SK-N-SH (cell line): ENCODE measurements at regions not wholly inside any gene's neighbourhood (a gene's known extent, or its start where the extent isn't known, plus 50 kb on each side); places are given as distances from the start of the nearest gene placed in this dataset.

Experiments
- CTCF ChIA-PET: fragments of 300-600, 350-600 bp; formaldehyde crosslinking; extraction: SDS; loops from one replicate; lab custom pipeline; 2021; lab: Yijun Ruan, JAX
- POLR2A ChIA-PET: fragments of 350-600 bp; sonication (Branson Sonifier 250); formaldehyde crosslinking; extraction: SDS; loops from one replicate; lab custom pipeline; 2020; ENCODE audit warnings: antibody characterized with exemption, inconsistent platforms; lab: Yijun Ruan, JAX
- DNase-seq: peaks from one replicate; pipeline ENCODE4 v3.0.0; 2012
- H2AFZ ChIP-seq: fragments of 200-600 bp; sonication (generic); 2 replicates; pipeline ENCODE4 v1.8.1; 2016; ENCODE audit warnings: antibody characterized with exemption, mild to moderate bottlenecking, low read depth
- H3F3A ChIP-seq: fragments of 200-600 bp; sonication (generic); replicated peaks from 2 replicates; pipeline ENCODE3; 2016; ENCODE audit warnings: antibody characterized with exemption, mild to moderate bottlenecking; ENCODE audit not compliant: insufficient read depth
- H3K27ac ChIP-seq, 2 experiments: fragments of 200-500 bp in 1 of 2; fragments of 200-600 bp in 1 of 2; sonication (Bioruptor generic) in 1 of 2; sonication (generic), shearing (Covaris generic) in 1 of 2; 2 replicates each; pipeline versions ENCODE4 v1.5.1 to v1.6.1; 2014 to 2016; ENCODE audit warnings: low read depth in 2 of 2, inconsistent platforms in 1 of 2, low read length in 1 of 2, mild to moderate bottlenecking in 1 of 2, mixed read lengths in 1 of 2
- H3K27me3 ChIP-seq: fragments of 200-600 bp; sonication (generic), shearing (Covaris generic); 2 replicates; pipeline ENCODE4 v1.6.1; 2016; ENCODE audit warnings: mixed run types; ENCODE audit not compliant: insufficient read depth
- H3K36me3 ChIP-seq, 2 experiments: fragments of 200-500 bp in 1 of 2; fragments of 200-600 bp in 1 of 2; sonication (Bioruptor generic) in 1 of 2; sonication (generic) in 1 of 2; replicated peaks in 1 of 2; 2 replicates each; pipeline versions ENCODE3 to v1.5.1; 2014 to 2016; ENCODE audit warnings: low read length in 1 of 2, mild to moderate bottlenecking in 1 of 2; ENCODE audit not compliant: insufficient read depth in 2 of 2, control insufficient read depth in 1 of 2
- H3K4me1 ChIP-seq, 2 experiments: fragments of 200-500 bp in 1 of 2; fragments of 200-600 bp in 1 of 2; sonication (Bioruptor generic) in 1 of 2; sonication (generic), shearing (Covaris generic) in 1 of 2; 2 replicates each; pipeline versions ENCODE4 v1.5.1 to v1.6.1; 2014 to 2016; ENCODE audit warnings: low read depth in 1 of 2, low read length in 1 of 2, mixed run types in 1 of 2; ENCODE audit not compliant: insufficient read depth in 2 of 2, control insufficient read depth in 1 of 2
- H3K4me2 ChIP-seq: fragments of 200-600 bp; sonication (generic), shearing (Covaris generic); 2 replicates; pipeline ENCODE4 v1.6.1; 2017; ENCODE audit warnings: mixed run types
- H3K4me3 ChIP-seq, 2 experiments: fragments of 200-500 bp in 1 of 2; fragments of 200-600 bp in 1 of 2; sonication (Bioruptor generic) in 1 of 2; sonication (generic), shearing (Covaris generic) in 1 of 2; 2 replicates each; pipeline versions ENCODE4 v1.5.1 to v1.8.1; 2014 to 2016; ENCODE audit warnings: low read depth in 2 of 2, inconsistent platforms in 1 of 2, low read length in 1 of 2, mild to moderate bottlenecking in 1 of 2, mixed read lengths in 1 of 2, moderate library complexity in 1 of 2
- H3K79me2 ChIP-seq: fragments of 200-600 bp; sonication (generic); 2 replicates; pipeline ENCODE4 v1.8.1; 2017; ENCODE audit warnings: mild to moderate bottlenecking; ENCODE audit not compliant: insufficient read depth
- H3K9ac ChIP-seq: fragments of 200-600 bp; sonication (generic); 2 replicates; pipeline ENCODE4 v1.6.1; 2017; ENCODE audit warnings: mixed run types
- H3K9me2 ChIP-seq: fragments of 200-600 bp; sonication (generic); 2 replicates; pipeline ENCODE4 v1.6.1; 2017; ENCODE audit warnings: mixed run types
- H3K9me3 ChIP-seq: fragments of 200-600 bp; sonication (generic); 2 replicates; pipeline ENCODE4 v1.6.1; 2017; ENCODE audit warnings: mixed run types, mild to moderate bottlenecking, moderate library complexity
- H4K20me1 ChIP-seq: fragments of 200-600 bp; sonication (generic); 2 replicates; pipeline ENCODE4 v1.6.1; 2017; ENCODE audit warnings: mild to moderate bottlenecking, mixed run types; ENCODE audit not compliant: insufficient read depth
- CHD2 ChIP-seq: fragments of 150-350 bp; IDR thresholded peaks from 2 replicates; pipeline ENCODE4 v1.6.1; 2018; ENCODE audit warnings: low read length; ENCODE audit not compliant: partially characterized antibody
- EP300 ChIP-seq, 2 experiments: IDR thresholded peaks; 2 replicates each; pipeline versions ENCODE4 v1.4.0 to v1.6.1; 2012; ENCODE audit warnings: borderline replicate concordance in 1 of 2, low read depth in 1 of 2, low read length in 1 of 2
- FOXJ3 ChIP-seq: sonication (generic); formaldehyde crosslinking; IDR thresholded peaks from 2 replicates; pipeline ENCODE4 v1.5.1; 2020; ENCODE audit warnings: mild to moderate bottlenecking, missing genetic modification reagents
- FOXM1 ChIP-seq: IDR thresholded peaks from 2 replicates; pipeline ENCODE4 v1.4.0; 2012; ENCODE audit warnings: low read depth, mild to moderate bottlenecking
- GABPA ChIP-seq: IDR thresholded peaks from 2 replicates; pipeline ENCODE4 v1.4.0; 2012; ENCODE audit warnings: low read depth, mild to moderate bottlenecking
- JUND ChIP-seq: IDR thresholded peaks from 2 replicates; pipeline ENCODE4 v1.4.0; 2012
- MAX ChIP-seq: IDR thresholded peaks from 2 replicates; pipeline ENCODE4 v1.4.0; 2012; ENCODE audit warnings: low read depth
- NRF1 ChIP-seq: IDR thresholded peaks from 2 replicates; pipeline ENCODE4 v1.6.1; 2012; ENCODE audit warnings: low read depth, mild to moderate bottlenecking, low read length
- PBX3 ChIP-seq: IDR thresholded peaks from 2 replicates; pipeline ENCODE4; 2012
- RAD21 ChIP-seq: IDR thresholded peaks from 2 replicates; pipeline ENCODE4 v1.6.1; 2012; ENCODE audit warnings: mild to moderate bottlenecking, low read length
- RCOR1 ChIP-seq: fragments of 150-350 bp; IDR thresholded peaks from 2 replicates; pipeline ENCODE4 v1.6.1; 2017; ENCODE audit warnings: antibody characterized with exemption, low read length
- RXRA ChIP-seq: IDR thresholded peaks from 2 replicates; pipeline ENCODE4 v1.4.0; 2012; ENCODE audit warnings: low read depth, mild to moderate bottlenecking, borderline replicate concordance
- SIN3A ChIP-seq: IDR thresholded peaks from 2 replicates; pipeline ENCODE4 v1.6.1; 2012; ENCODE audit warnings: low read depth, mild to moderate bottlenecking, low read length, moderate library complexity, borderline replicate concordance
- SMC3 ChIP-seq: IDR thresholded peaks from 2 replicates; pipeline ENCODE4 v1.6.1; 2012; ENCODE audit warnings: low read depth, low read length, improper control_type of control experiment
- TAF1 ChIP-seq: IDR thresholded peaks from 2 replicates; pipeline ENCODE4 v1.6.1; 2012; ENCODE audit warnings: low read depth, mild to moderate bottlenecking, low read length, moderate library complexity, borderline replicate concordance
- TCF12 ChIP-seq: IDR thresholded peaks from 2 replicates; pipeline ENCODE4 v1.4.0; 2012
- TEAD4 ChIP-seq: IDR thresholded peaks from 2 replicates; pipeline ENCODE4 v1.4.0; 2012; ENCODE audit warnings: mild to moderate bottlenecking, borderline replicate concordance; ENCODE audit not compliant: insufficient read depth
- USF1 ChIP-seq: IDR thresholded peaks from 2 replicates; pipeline ENCODE4 v1.4.0; 2012; ENCODE audit warnings: low read depth, borderline replicate concordance
- USF2 ChIP-seq: fragments of 150-350 bp; IDR thresholded peaks from 2 replicates; pipeline ENCODE4 v1.6.1; 2017; ENCODE audit warnings: antibody characterized with exemption, low read length, low read depth, borderline replicate concordance
- WGBS: methylation state at CpG from one replicate; pipeline ENCODE4 v1.1.6; 2017; ENCODE audit warnings: low lambda C conversion rate; 5-methylcytosine and 5-hydroxymethylcytosine counted together
- TF ChIP-seq, protein P1 (sequence below): fragments of 200-600 bp; sonication (generic); IDR thresholded peaks from 2 replicates; pipeline ENCODE4 v1.6.1; 2017; ENCODE audit warnings: antibody characterized with exemption, mild to moderate bottlenecking, moderate library complexity
- TF ChIP-seq, protein P2 (sequence below): IDR thresholded peaks from 2 replicates; pipeline ENCODE4 v1.4.0; 2012; ENCODE audit warnings: low read depth, borderline replicate concordance

DNA sequence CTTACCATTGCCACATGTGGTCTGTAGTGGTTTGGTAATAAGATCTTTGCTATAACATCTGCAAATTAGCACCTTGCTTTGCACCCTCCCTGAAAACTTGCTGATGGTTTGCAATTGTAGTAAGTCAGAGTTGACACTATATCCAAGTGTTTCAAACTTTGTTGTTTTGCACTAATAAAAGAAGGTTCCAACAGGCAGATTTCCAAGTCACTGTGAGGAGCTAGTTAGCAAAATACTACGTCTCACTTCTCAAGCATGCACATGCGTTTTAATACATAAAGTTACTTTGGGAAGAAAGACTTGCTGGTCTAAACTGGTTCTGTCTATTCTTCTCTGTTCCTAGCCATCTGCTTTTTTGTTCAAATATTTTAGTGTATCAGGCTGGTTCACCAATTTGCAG is 103.7 kb upstream of the ZNF521 start:
- Histone ChIP-seq H2AFZ (no peak overlapping the region), H3K9me2 (no peaks in the 10 kb centered on the region), H3K4me2 (no peak overlapping the region), H3K27me3 (no peaks in the 10 kb centered on the region), H3F3A (no peaks in the 10 kb centered on the region), H3K27ac (no peak overlapping the region), H3K79me2 (no peaks in the 10 kb centered on the region), H3K4me3 (no peak overlapping the region), H3K4me1 (peaks cover 0 to 11% of the 10 kb centered on the region in 2 experiments; a peak in 1 of 4 replicates), H3K36me3 (no peaks in the 10 kb centered on the region), H4K20me1 (no peaks in the 10 kb centered on the region), H3K9ac (no peak overlapping the region), H3K9me3 (no peaks in the 10 kb centered on the region)
- DNase-seq = no peak
- WGBS = 51% methylated on average over 2 of the region's 2 CpGs
- ChIA-PET CTCF (no interaction called here), POLR2A (no interaction called here)
- no peak for TF ChIP-seq FOXM1
- no peak for TF ChIP-seq RCOR1
- no peak for TF ChIP-seq PBX3
- TF ChIP-seq CHD2 = no peak
- no peak for TF ChIP-seq USF1
- TF ChIP-seq RAD21 = no peak
- no peak for TF ChIP-seq TEAD4
- no peak for TF ChIP-seq GABPA
- no peak for TF ChIP-seq EP300 (IDR thresholded peaks at IDR 0.05; ENCODE audit: borderline replicate concordance in 1 of 2, low read depth in 1 of 2, low read length in 1 of 2)
- TF ChIP-seq NRF1 = no peak
- no peak for TF ChIP-seq SMC3
- TF ChIP-seq JUND = no peak
- TF ChIP-seq FOXJ3 (CRISPR knock-in tag) = no peak

GRCh38 chr18:25455159-25455558 is 103.2 kb upstream of the ZNF521 start:
- no peaks in the 10 kb centered on the region for H3F3A ChIP-seq
- H2AFZ ChIP-seq = no peak overlapping the region
- H3K9ac ChIP-seq = no peak overlapping the region
- H3K9me3 ChIP-seq = no peaks in the 10 kb centered on the region
- no peak overlapping the region for H3K27ac ChIP-seq
- CTCF ChIA-PET = no interaction called here
- DNase-seq = no peak
- POLR2A ChIA-PET = no interaction called here
- no peaks in the 10 kb centered on the region for H3K27me3 ChIP-seq
- no peak for TF ChIP-seq RXRA
- no peak for TF ChIP-seq TAF1
- no peak for TF ChIP-seq TEAD4
- TF ChIP-seq CHD2 = no peak
- no peak for TF ChIP-seq SIN3A
- no peak for TF ChIP-seq RAD21
- no peak for TF ChIP-seq EP300 (IDR thresholded peaks at IDR 0.05; ENCODE audit: borderline replicate concordance in 1 of 2, low read depth in 1 of 2, low read length in 1 of 2)
- TF ChIP-seq FOXJ3 (CRISPR knock-in tag) = no peak
- no peak for TF ChIP-seq MAX
- TF ChIP-seq, protein P1, sequence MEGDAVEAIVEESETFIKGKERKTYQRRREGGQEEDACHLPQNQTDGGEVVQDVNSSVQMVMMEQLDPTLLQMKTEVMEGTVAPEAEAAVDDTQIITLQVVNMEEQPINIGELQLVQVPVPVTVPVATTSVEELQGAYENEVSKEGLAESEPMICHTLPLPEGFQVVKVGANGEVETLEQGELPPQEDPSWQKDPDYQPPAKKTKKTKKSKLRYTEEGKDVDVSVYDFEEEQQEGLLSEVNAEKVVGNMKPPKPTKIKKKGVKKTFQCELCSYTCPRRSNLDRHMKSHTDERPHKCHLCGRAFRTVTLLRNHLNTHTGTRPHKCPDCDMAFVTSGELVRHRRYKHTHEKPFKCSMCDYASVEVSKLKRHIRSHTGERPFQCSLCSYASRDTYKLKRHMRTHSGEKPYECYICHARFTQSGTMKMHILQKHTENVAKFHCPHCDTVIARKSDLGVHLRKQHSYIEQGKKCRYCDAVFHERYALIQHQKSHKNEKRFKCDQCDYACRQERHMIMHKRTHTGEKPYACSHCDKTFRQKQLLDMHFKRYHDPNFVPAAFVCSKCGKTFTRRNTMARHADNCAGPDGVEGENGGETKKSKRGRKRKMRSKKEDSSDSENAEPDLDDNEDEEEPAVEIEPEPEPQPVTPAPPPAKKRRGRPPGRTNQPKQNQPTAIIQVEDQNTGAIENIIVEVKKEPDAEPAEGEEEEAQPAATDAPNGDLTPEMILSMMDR = no peak
- no peak for TF ChIP-seq USF2
- TF ChIP-seq, protein P2, sequence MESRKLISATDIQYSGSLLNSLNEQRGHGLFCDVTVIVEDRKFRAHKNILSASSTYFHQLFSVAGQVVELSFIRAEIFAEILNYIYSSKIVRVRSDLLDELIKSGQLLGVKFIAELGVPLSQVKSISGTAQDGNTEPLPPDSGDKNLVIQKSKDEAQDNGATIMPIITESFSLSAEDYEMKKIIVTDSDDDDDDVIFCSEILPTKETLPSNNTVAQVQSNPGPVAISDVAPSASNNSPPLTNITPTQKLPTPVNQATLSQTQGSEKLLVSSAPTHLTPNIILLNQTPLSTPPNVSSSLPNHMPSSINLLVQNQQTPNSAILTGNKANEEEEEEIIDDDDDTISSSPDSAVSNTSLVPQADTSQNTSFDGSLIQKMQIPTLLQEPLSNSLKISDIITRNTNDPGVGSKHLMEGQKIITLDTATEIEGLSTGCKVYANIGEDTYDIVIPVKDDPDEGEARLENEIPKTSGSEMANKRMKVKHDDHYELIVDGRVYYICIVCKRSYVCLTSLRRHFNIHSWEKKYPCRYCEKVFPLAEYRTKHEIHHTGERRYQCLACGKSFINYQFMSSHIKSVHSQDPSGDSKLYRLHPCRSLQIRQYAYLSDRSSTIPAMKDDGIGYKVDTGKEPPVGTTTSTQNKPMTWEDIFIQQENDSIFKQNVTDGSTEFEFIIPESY = no peak
- no peak for TF ChIP-seq TCF12
- H3K36me3 ChIP-seq = no peaks in the 10 kb centered on the region
- peaks cover 0 to 11% of the 10 kb centered on the region in 2 experiments; a peak in 1 of 4 replicates for H3K4me1 ChIP-seq
- no peaks in the 10 kb centered on the region for H3K79me2 ChIP-seq
- no peaks in the 10 kb centered on the region for H4K20me1 ChIP-seq
- H3K9me2 ChIP-seq = no peaks in the 10 kb centered on the region
- no peak overlapping the region for H3K4me2 ChIP-seq
- H3K4me3 ChIP-seq = no peak overlapping the region
- WGBS = 65% methylated on average over 1 of the region's 1 CpG
